ENCODE measurements at regions not wholly inside any gene's neighbourhood (a gene's known extent, or its start where the extent isn't known, plus 50 kb on each side); places are given as distances from the start of the nearest gene placed in this dataset.

- TF ChIP-seq CTCF (IDR thresholded peaks at IDR 0.05) (no peak), POLR2A (IDR thresholded peaks at IDR 0.05) (no peak)
These were observed 127.4 kb upstream of the ZPLD1 start for GRCh38 chr3:102307442-102307841.

Data from Peyer's patch (tissue), 4 donors.